Cardiac septum (tissue), 1 donor: ENCODE measurements at regions not wholly inside any gene's neighbourhood (a gene's known extent, or its start where the extent isn't known, plus 50 kb on each side); places are given as distances from the start of the nearest gene placed in this dataset.
"Not testable (repeated sequence)": the region's sequence is repeated elsewhere in the genome, so short reads cannot be mapped to it uniquely, and the experiment has no call there.

Experiments used
- DNase-seq: peaks from one replicate; pipeline ENCODE4 v3.0.0-alpha.2; 2020; ENCODE audit warnings: low spot score
- intact Hi-C: fragments of 100-400 bp; cut with DNase I; formaldehyde crosslinking; loops from one replicate; pipeline ENCODE4 v1.14.0; 2022
- donor health status: DM: no; HTN: no; CAD: no.

- no peak for DNase-seq
- intact Hi-C loops: no loop called here
Measured at GRCh38 chr6:68240726-68241125, 394.4 kb upstream of the ADGRB3 start.

GRCh38 chr6:68239034-68239433, 396.0 kb upstream of the ADGRB3 start:
- intact Hi-C loops: no loop called here
- DNase-seq: no peak

- DNase-seq: no peak
- intact Hi-C loops: no loop called here
Measured at GRCh38 chr6:68238097-68238601, 396.9 kb upstream of the ADGRB3 start.

- DNase-seq: no peak
- intact Hi-C loops: no loop called here
Measured at GRCh38 chr6:68237205-68237604, 397.9 kb upstream of the ADGRB3 start.

- no peak for DNase-seq
- intact Hi-C loops: no loop called here
Measured at GRCh38 chr6:68235326-68235784, 399.7 kb upstream of the ADGRB3 start.

GRCh38 chr6:68233623-68234022, 401.5 kb upstream of the ADGRB3 start:
- DNase-seq: no peak
- intact Hi-C loops: no loop called here

- intact Hi-C loops: no loop called here
- no peak for DNase-seq
Measured at GRCh38 chr6:68229566-68229965, 405.5 kb upstream of the ADGRB3 start.

GRCh38 chr6:68226460-68226859, 408.6 kb upstream of the ADGRB3 start:
- DNase-seq: no peak
- intact Hi-C loops: no loop called here

GRCh38 chr6:68225729-68226128, 409.4 kb upstream of the ADGRB3 start:
- intact Hi-C loops: no loop called here
- DNase-seq: no peak

GRCh38 chr6:68211242-68211795, 423.8 kb upstream of the ADGRB3 start:
- no peak for DNase-seq
- intact Hi-C loops: no loop called here

GRCh38 chr6:68207612-68208011, 427.5 kb upstream of the ADGRB3 start:
- intact Hi-C loops, DNase-seq: not testable (repeated sequence)

GRCh38 chr6:68200929-68201328, 434.2 kb upstream of the ADGRB3 start:
- DNase-seq: no peak
- intact Hi-C loops: no loop called here

- intact Hi-C loops: no loop called here
Measured at GRCh38 chr6:68197356-68197755, 437.7 kb upstream of the ADGRB3 start.

GRCh38 chr6:68196645-68197044, 438.4 kb upstream of the ADGRB3 start:
- no peak for DNase-seq
- intact Hi-C loops: no loop called here

More at GRCh38 chr6:68197356-68197755, 437.7 kb upstream of the ADGRB3 start:
- DNase-seq: no peak

GRCh38 chr6:68195753-68196152, 439.3 kb upstream of the ADGRB3 start:
- DNase-seq, intact Hi-C loops: not testable (repeated sequence)

- DNase-seq: no peak
- intact Hi-C loops: no loop called here
Measured at GRCh38 chr6:68194846-68195478, 440.1 kb upstream of the ADGRB3 start.

- intact Hi-C loops: no loop called here
- no peak for DNase-seq
Measured at GRCh38 chr6:68192988-68193387, 442.1 kb upstream of the ADGRB3 start.

- DNase-seq: no peak
Measured at GRCh38 chr6:68189217-68189815, 445.8 kb upstream of the ADGRB3 start.

GRCh38 chr6:68186870-68187269, 448.2 kb upstream of the ADGRB3 start:
- intact Hi-C loops: no loop called here
- DNase-seq: no peak

More at GRCh38 chr6:68189217-68189815, 445.8 kb upstream of the ADGRB3 start:
- intact Hi-C loops: no loop called here

GRCh38 chr6:68182386-68182785, 452.7 kb upstream of the ADGRB3 start:
- DNase-seq: no peak
- intact Hi-C loops: no loop called here

- DNase-seq, intact Hi-C loops: not testable (repeated sequence)
Measured at GRCh38 chr6:68181027-68181426, 454.1 kb upstream of the ADGRB3 start.
